T-cell (primary cell): ENCODE measurements at regions not wholly inside any gene's neighbourhood (a gene's known extent, or its start where the extent isn't known, plus 50 kb on each side); places are given as distances from the start of the nearest gene placed in this dataset.
"Not testable (repeated sequence)": the region's sequence is repeated elsewhere in the genome, so short reads cannot be mapped to it uniquely, and the experiment has no call there.

Source experiments
- ATAC-seq, 4 experiments: fragments of 200-7000 bp in 3 of 4; fragments of 150-1000 bp in 1 of 4; cut with Tn5 transposase; replicated peaks in 1 of 4; 1 replicate in 3 of 4; 2 replicates in 1 of 4; pipeline ENCODE4 v1.10.0; 2021; ENCODE audit warnings: moderate library complexity in 3 of 4, mild to moderate bottlenecking in 2 of 4, moderate number of reproducible peaks in 1 of 4
- CTCF ChIA-PET, 2 donors: fragments of 300-600 bp; sonication (Branson Sonifier 250); formaldehyde crosslinking; loops; one replicate each; lab custom pipeline; 2022; ENCODE audit warnings: antibody characterized with exemption in 2 of 2; lab: Charles Lee
- POLR2A ChIA-PET, 2 donors: fragments of 300-600 bp; sonication (Branson Sonifier 250); formaldehyde crosslinking; loops; one replicate each; lab custom pipeline; 2022; ENCODE audit warnings: antibody characterized with exemption in 2 of 2; lab: Charles Lee
- DNase-seq, 35 experiments: peaks; one replicate each; pipeline versions ENCODE4 v3.0.0 to v3.0.0-alpha.2; 2013 to 2023
- H3K27ac ChIP-seq: one replicate; pipeline ENCODE4 v1.5.1; 2013; ENCODE audit warnings: low read length
- H3K27me3 ChIP-seq, 2 experiments: replicated peaks in 1 of 2; 1 replicate in 1 of 2; 2 replicates in 1 of 2; pipeline versions ENCODE4 v1.6.1 to v1.7.0; 2013; ENCODE audit warnings: low read length in 1 of 2, mixed read lengths in 1 of 2; ENCODE audit not compliant: control insufficient read depth in 2 of 2, insufficient read depth in 2 of 2; ENCODE audit errors: extremely low read depth in 1 of 2
- H3K36me3 ChIP-seq, 2 donors: 1 replicate in 1 of 2; 2 replicates in 1 of 2; pipeline versions ENCODE4 v1.6.1 to v1.7.0; 2013; ENCODE audit warnings: low read length in 1 of 2; ENCODE audit not compliant: control insufficient read depth in 2 of 2, insufficient read depth in 1 of 2; ENCODE audit errors: extremely low read depth in 1 of 2
- H3K4me1 ChIP-seq, 2 experiments: 1 replicate in 1 of 2; 2 replicates in 1 of 2; pipeline versions ENCODE4 v1.6.1 to v1.7.0; 2013; ENCODE audit warnings: low read length in 2 of 2, mixed read lengths in 1 of 2; ENCODE audit not compliant: insufficient read depth in 2 of 2, control insufficient read depth in 1 of 2; ENCODE audit errors: extremely low read depth in 1 of 2
- H3K4me3 ChIP-seq, 2 donors: 1 replicate in 1 of 2; 2 replicates in 1 of 2; pipeline versions ENCODE4 v1.5.1 to v1.7.0; 2013; ENCODE audit warnings: mild to moderate bottlenecking in 2 of 2, low read length in 1 of 2, moderate library complexity in 1 of 2; ENCODE audit not compliant: control insufficient read depth in 1 of 2; ENCODE audit errors: extremely low read depth in 1 of 2
- H3K9me3 ChIP-seq: 2 replicates; pipeline ENCODE4 v1.7.0; 2013
- H3K27ac Mint-ChIP-seq, 2 donors: one replicate each; pipeline ENCODE4 v1.8.0; 2020 to 2021; ENCODE audit warnings: mild to moderate bottlenecking in 2 of 2, mixed read lengths in 2 of 2
- H3K27me3 Mint-ChIP-seq, 2 donors: one replicate each; pipeline ENCODE4 v1.8.0; 2021 to 2022; ENCODE audit warnings: mixed read lengths in 2 of 2
- H3K36me3 Mint-ChIP-seq: one replicate; pipeline ENCODE4 v1.8.0; 2021; ENCODE audit warnings: mixed read lengths
- H3K4me1 Mint-ChIP-seq, 3 donors: one replicate each; pipeline ENCODE4 v1.8.0; 2020 to 2022; ENCODE audit warnings: mixed read lengths in 3 of 3, mild to moderate bottlenecking in 1 of 3
- H3K4me3 Mint-ChIP-seq, 3 donors: one replicate each; pipeline ENCODE4 v1.8.0; 2020 to 2022; ENCODE audit warnings: mild to moderate bottlenecking in 3 of 3, mixed read lengths in 3 of 3, moderate library complexity in 3 of 3
- H3K9me3 Mint-ChIP-seq, 3 donors: one replicate each; pipeline ENCODE4 v1.8.0; 2020 to 2022; ENCODE audit warnings: mixed read lengths in 3 of 3
- WGBS: methylation state at CpG from one replicate; pipeline ENCODE4 v1.1.5; 2013; ENCODE audit warnings: missing lambda C conversion rate; ENCODE audit not compliant: insufficient coverage; 5-methylcytosine and 5-hydroxymethylcytosine counted together

DNA sequence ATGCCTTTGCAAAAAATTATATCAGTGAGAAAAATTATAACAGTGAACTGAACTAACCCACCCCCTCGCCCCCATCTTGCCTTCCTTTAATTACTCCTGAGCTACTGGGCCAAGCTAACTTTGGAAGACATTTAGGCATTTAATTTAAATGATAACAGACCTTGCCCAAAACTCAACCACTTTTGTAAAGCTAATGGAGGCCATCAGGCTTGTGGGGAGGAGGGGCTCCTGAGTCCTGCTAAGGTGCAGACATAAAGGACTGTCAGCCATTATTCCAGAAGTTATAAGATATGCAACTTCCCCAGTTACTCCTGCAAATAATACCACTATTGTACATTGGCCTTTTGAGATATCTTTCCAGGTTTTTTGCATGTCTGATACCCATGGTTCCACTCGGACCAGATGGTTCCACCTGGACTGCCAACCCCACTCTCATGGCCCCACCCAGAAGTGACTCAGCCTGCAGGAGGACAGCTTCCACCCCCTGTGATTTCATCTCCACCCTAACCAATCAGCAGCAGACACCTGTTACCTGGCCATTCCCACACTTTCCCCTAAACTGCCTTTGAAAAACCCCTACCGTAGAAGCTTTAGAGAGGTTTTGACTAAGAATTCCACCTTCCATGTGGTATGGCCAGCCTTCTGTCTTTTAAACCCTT, 805.4 kb upstream of the CDH6 start:
- Mint-ChIP-seq H3K36me3 (no peaks in the 10 kb centered on the region), H3K27me3 (no peaks in the 10 kb centered on the region), H3K4me3 (no peak overlapping the region), H3K9me3 (peaks cover 14 to 37% (median 21%) of the 10 kb centered on the region in 3 donors), H3K4me1 (no peaks in the 10 kb centered on the region), H3K27ac (no peak overlapping the region)
- ChIA-PET CTCF (no interaction called here), POLR2A (no interaction called here)
- whole genome bisulfite sequencing, result 100% methylated on average over 2 of the region's 3 CpGs
- no peak overlapping the region for H3K27ac ChIP-seq
- H3K9me3 ChIP-seq, result peaks cover 7% of the 10 kb centered on the region
- no peaks in the 10 kb centered on the region for H3K27me3 ChIP-seq
- ATAC-seq, result no peak
- no peak for DNase-seq
- H3K4me3 ChIP-seq, result no peak overlapping the region
- no peaks in the 10 kb centered on the region for H3K36me3 ChIP-seq
- H3K4me1 ChIP-seq, result no peaks in the 10 kb centered on the region

DNA sequence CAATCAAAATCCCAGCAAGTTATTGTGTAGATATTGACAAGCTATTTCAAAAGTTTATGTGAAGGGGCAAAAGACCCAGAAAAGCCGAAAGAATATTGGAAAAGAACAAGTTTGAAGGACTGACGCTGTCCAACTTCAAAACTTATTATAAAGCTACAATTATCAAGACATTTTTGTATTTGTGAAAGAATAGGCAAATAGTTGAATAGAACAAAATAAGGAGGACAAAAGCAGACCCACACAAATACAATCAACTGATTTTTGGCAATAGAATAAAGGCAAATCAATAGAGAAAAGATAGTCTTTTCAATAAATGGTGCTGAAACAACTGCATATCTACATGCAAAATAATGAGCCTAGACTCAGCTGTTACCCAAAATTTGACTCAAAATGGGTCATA, 807.7 kb upstream of the CDH6 start:
- H3K27me3 ChIP-seq, result no peaks in the 10 kb centered on the region
- no CpG with 5 or more reads among the region's 2 CpGs for WGBS
- CTCF ChIA-PET, result no interaction called here
- DNase-seq, result no peak
- Mint-ChIP-seq H3K27ac (no peak overlapping the region), H3K4me3 (no peak overlapping the region), H3K36me3 (no peaks in the 10 kb centered on the region), H3K4me1 (no peaks in the 10 kb centered on the region), H3K27me3 (no peaks in the 10 kb centered on the region), H3K9me3 (peaks cover 14 to 33% (median 21%) of the 10 kb centered on the region in 3 donors)
- no peaks in the 10 kb centered on the region for H3K36me3 ChIP-seq
- H3K4me1 ChIP-seq, result no peaks in the 10 kb centered on the region
- H3K27ac ChIP-seq, result no peak overlapping the region
- ATAC-seq, result no peak
- peaks cover 7% of the 10 kb centered on the region for H3K9me3 ChIP-seq
- POLR2A ChIA-PET, result no interaction called here
- no peak overlapping the region for H3K4me3 ChIP-seq

DNA sequence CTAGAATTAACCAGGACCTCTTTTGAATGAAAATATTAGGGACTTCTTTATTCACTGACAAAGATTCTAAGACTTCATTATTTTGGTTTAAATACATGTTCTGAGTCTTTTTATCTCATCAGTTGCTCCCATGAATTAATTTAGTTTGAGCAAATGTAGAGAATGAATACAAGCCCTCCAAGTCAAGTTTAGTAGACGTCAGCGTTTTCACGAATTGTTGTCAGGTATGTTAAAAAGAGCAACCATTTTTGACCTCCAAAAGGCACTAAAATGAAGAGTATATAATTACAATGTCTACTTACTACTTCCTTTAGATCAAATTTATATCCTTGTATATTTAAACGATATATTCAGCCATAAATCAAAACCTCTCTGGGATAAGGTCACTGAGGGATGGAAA, 809.3 kb upstream of the CDH6 start:
- Histone ChIP-seq H3K4me3 (no peak overlapping the region), H3K36me3 (no peaks in the 10 kb centered on the region), H3K27ac (no peak overlapping the region), H3K9me3 (peaks cover 3% of the 10 kb centered on the region), H3K27me3 (no peaks in the 10 kb centered on the region), H3K4me1 (no peaks in the 10 kb centered on the region)
- Mint-ChIP-seq H3K27ac (no peak overlapping the region), H3K36me3 (no peaks in the 10 kb centered on the region), H3K4me1 (no peaks in the 10 kb centered on the region), H3K27me3 (no peaks in the 10 kb centered on the region), H3K9me3 (peaks cover 17 to 31% (median 18%) of the 10 kb centered on the region in 3 donors), H3K4me3 (no peak overlapping the region)
- ChIA-PET POLR2A (no interaction called here), CTCF (no interaction called here)
- WGBS, result no CpG with 5 or more reads among the region's 4 CpGs
- no peak for DNase-seq
- no peak for ATAC-seq

DNA sequence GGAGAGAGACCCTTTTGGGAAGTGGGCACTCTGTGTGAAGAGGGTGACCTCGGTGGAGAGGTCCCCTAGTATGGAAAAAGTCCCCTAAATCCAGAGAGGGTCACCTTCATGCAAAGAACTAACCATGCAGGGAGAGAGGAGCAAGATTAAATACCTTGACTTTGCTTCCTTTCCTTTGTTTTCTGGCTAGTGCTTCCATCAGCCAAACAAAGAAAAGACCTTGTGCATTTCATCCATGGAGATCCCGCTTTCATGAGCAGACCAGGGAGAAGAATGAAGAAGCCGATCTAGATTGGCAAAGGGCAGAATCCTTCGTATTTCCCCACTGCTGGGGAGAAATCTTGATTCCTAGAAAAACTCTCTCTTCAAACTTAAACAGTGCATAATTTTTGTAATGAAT, 813.3 kb upstream of the CDH6 start:
- no peaks in the 10 kb centered on the region for H3K27me3 Mint-ChIP-seq
- no peaks in the 10 kb centered on the region for H3K27me3 ChIP-seq
- H3K27ac Mint-ChIP-seq, result no peak overlapping the region
- H3K4me3 ChIP-seq, result no peak overlapping the region
- no peaks in the 10 kb centered on the region for H3K36me3 Mint-ChIP-seq
- H3K4me1 ChIP-seq, result no peaks in the 10 kb centered on the region
- no peak overlapping the region for H3K27ac ChIP-seq
- POLR2A ChIA-PET, result no interaction called here
- CTCF ChIA-PET, result no interaction called here
- H3K9me3 Mint-ChIP-seq, result peaks cover 5 to 22% (median 19%) of the 10 kb centered on the region in 3 donors
- no peaks in the 10 kb centered on the region for H3K36me3 ChIP-seq
- peaks cover 3% of the 10 kb centered on the region for H3K9me3 ChIP-seq
- no peaks in the 10 kb centered on the region for H3K4me1 Mint-ChIP-seq
- no peak for DNase-seq
- no peak for ATAC-seq
- no peak overlapping the region for H3K4me3 Mint-ChIP-seq
- no CpG with 5 or more reads among the region's 4 CpGs for WGBS

DNA sequence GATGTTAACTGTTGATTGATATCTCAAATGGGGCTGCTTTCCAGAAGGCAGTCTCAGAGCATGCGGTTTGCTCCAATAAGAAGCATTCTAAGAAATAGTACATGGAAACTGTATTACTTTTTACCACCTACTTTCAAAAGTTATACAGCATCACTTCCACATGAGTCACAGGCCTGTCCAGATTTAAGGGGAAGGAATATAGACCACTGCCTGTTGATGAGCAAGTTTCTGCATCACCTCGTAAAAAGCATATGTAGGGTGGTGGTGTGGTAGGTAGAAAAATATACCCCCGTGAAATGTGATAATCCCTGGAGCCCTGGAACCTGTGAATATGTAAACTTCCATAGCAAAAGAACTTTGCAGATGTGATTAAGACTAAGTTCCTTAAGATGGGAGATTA, 816.6 kb upstream of the CDH6 start:
- H3K9me3 Mint-ChIP-seq, result peaks cover 5 to 18% (median 11%) of the 10 kb centered on the region in 3 donors
- POLR2A ChIA-PET, result no interaction called here
- CTCF ChIA-PET, result no interaction called here
- H3K36me3 Mint-ChIP-seq, result no peaks in the 10 kb centered on the region
- no peaks in the 10 kb centered on the region for H3K4me1 Mint-ChIP-seq
- no peaks in the 10 kb centered on the region for H3K9me3 ChIP-seq
- H3K27ac Mint-ChIP-seq, result no peak overlapping the region
- no peaks in the 10 kb centered on the region for H3K36me3 ChIP-seq
- no peak overlapping the region for H3K4me3 Mint-ChIP-seq
- DNase-seq (no peak), ATAC-seq (no peak)
- H3K27me3 Mint-ChIP-seq, result no peaks in the 10 kb centered on the region
- no peak overlapping the region for H3K27ac ChIP-seq
- no peaks in the 10 kb centered on the region for H3K4me1 ChIP-seq
- WGBS, result no CpG with 5 or more reads among the region's 3 CpGs
- H3K27me3 ChIP-seq, result no peaks in the 10 kb centered on the region
- no peak overlapping the region for H3K4me3 ChIP-seq

DNA sequence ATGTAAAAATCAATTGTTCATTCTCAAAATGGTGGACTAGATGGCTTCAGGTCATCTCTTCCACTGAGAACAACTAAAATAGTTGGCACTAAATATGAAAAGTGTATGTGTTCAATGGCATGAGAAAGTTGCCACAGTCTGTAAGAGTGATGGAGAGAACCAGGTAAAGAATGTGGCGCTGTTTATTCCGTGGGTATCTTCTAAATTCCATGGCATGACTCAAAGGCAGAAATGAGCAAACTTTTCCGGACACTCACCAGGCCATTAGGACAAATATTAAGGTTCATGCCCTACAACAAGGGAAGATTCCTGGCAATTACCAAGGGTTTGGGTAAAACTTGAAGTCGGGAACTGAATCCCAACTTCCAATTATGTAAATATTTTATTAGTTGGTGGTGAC, 825.4 kb upstream of the CDH6 start:
- H3K27me3 ChIP-seq, result no peaks in the 10 kb centered on the region
- H3K4me3 Mint-ChIP-seq, result no peak overlapping the region
- POLR2A ChIA-PET, result no interaction called here
- no peak overlapping the region for H3K27ac ChIP-seq
- H3K4me3 ChIP-seq, result no peak overlapping the region
- 100% methylated on average over 1 of the region's 4 CpGs for WGBS
- CTCF ChIA-PET, result no interaction called here
- H3K9me3 Mint-ChIP-seq, result peaks cover 12 to 19% (median 18%) of the 10 kb centered on the region in 3 donors
- no peak overlapping the region for H3K27ac Mint-ChIP-seq
- DNase-seq (no peak), ATAC-seq (no peak)
- no peaks in the 10 kb centered on the region for H3K27me3 Mint-ChIP-seq
- no peaks in the 10 kb centered on the region for H3K36me3 Mint-ChIP-seq
- H3K36me3 ChIP-seq, result no peaks in the 10 kb centered on the region
- no peaks in the 10 kb centered on the region for H3K4me1 Mint-ChIP-seq
- no peaks in the 10 kb centered on the region for H3K4me1 ChIP-seq
- no peaks in the 10 kb centered on the region for H3K9me3 ChIP-seq

DNA sequence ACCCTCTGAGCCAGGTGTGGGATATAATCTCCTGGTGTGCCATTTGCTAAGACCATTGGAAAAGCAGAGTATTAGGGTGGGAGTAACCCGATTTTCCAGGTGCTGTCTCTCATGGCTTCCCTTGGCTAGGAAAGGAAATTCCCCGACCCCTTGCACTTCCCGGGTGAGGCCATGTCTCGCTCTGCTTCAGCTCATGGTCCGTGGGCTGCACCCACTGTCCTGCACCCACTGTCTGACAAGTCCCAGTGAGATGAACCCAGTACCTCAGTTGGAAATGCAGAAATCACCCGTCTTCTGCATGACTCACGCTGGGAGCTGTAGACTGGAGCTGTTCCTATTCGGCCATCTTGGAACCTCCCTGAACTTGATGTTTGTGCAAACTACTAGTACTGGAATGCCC, 828.5 kb upstream of the CDH6 start:
- H3K4me1 ChIP-seq, H3K27ac Mint-ChIP-seq, H3K4me1 Mint-ChIP-seq, H3K9me3 ChIP-seq, H3K4me3 Mint-ChIP-seq, H3K36me3 ChIP-seq, H3K4me3 ChIP-seq, POLR2A ChIA-PET, ATAC-seq, H3K27me3 ChIP-seq, H3K27me3 Mint-ChIP-seq, H3K36me3 Mint-ChIP-seq, H3K27ac ChIP-seq, CTCF ChIA-PET, DNase-seq: not testable (repeated sequence)
- peaks cover 9 to 38% (median 34%) of the 10 kb centered on the region in 3 donors for H3K9me3 Mint-ChIP-seq
- 82% methylated on average over 8 of the region's 8 CpGs for WGBS
